GM12874 (cell line): ENCODE measurements at regions not wholly inside any gene's neighbourhood (a gene's known extent, or its start where the extent isn't known, plus 50 kb on each side); places are given as distances from the start of the nearest gene placed in this dataset.

Source experiments
- TF ChIP-seq, protein P1 (sequence below): IDR thresholded peaks from 2 replicates; pipeline ENCODE4 v1.5.1; 2011; ENCODE audit warnings: low read depth, mild to moderate bottlenecking, control low read depth, low read length, moderate library complexity; ENCODE audit not compliant: insufficient read depth

DNA sequence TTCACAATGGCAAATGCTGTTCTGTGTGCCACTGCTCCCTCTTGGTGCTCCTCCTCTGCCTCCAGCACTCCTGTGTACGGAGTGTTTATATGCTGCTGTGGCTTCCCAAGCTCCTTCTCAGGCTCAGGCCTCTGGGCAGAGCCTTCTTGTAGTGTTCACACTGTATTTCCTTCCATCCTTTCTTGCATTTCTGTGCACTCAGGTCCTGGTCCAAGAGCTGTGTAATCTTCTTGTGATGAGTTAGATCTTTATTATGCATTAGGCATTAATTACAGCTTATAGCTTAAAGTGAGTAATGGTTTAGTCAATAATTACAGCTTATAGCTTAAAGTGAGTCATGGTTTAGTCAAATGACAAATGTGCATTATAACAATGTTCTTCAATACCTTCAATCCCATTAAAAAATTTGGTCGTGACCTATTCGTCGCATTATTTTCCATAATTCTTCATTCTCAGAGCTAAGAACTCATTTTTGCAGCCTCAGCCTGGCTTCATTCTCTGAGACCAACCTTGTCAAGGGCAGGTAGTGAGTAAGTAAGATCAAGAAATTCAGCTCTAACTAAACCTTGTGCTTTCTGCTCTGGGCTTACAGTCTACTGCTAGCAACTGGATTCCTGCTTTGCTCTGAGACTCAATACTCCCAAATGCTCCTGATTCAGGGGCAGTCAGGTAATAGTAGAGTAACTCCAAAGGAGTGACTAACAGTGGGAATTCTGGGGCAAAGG lies 154.5 kb upstream of the SPAG17 start:
- TF ChIP-seq, protein P1, sequence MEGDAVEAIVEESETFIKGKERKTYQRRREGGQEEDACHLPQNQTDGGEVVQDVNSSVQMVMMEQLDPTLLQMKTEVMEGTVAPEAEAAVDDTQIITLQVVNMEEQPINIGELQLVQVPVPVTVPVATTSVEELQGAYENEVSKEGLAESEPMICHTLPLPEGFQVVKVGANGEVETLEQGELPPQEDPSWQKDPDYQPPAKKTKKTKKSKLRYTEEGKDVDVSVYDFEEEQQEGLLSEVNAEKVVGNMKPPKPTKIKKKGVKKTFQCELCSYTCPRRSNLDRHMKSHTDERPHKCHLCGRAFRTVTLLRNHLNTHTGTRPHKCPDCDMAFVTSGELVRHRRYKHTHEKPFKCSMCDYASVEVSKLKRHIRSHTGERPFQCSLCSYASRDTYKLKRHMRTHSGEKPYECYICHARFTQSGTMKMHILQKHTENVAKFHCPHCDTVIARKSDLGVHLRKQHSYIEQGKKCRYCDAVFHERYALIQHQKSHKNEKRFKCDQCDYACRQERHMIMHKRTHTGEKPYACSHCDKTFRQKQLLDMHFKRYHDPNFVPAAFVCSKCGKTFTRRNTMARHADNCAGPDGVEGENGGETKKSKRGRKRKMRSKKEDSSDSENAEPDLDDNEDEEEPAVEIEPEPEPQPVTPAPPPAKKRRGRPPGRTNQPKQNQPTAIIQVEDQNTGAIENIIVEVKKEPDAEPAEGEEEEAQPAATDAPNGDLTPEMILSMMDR = no peak

DNA sequence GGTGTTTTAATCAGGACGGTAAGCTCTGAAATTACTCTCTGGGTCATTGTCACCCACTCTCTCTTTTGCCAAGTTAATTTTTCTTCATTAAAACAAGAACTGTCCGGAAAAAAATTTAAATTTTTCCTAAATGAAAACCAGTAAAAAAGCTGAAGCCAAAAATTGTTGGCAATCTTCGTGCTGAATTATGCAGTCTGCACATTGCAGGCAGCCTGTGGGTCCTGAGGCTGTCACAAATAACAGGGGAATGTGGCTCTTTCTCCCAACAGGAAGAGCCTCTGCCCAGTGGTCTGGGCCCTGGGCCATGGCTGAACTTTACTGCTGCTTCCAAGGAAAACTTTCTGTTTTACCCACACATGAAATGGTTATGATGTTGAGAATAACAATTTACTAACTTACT lies 153.9 kb upstream of the SPAG17 start:
- TF ChIP-seq, protein P1 = no peak

GRCh38 chr1:118337346-118337745 lies 152.3 kb upstream of the SPAG17 start:
- TF ChIP-seq, protein P1 = no peak

DNA sequence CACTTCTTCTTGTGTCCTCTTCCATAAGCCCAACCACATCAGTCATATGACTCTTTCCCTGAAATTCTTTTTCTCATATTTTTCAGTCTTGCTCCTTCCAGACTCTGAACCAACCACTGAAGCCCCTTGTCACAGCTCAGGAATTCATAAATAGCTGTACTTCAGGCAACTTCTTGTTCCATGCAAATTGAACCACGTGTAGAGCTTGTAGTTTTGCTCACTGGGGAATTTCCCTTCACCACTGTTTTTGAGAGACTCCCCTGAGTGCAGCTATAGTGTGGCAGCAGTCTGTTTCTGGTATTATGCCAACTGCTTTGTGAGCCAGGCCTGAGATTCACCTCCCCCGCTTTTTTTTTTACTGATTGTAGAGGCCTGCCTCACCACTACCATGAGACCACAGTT lies 150.3 kb upstream of the SPAG17 start:
- TF ChIP-seq, protein P1 = no peak

DNA sequence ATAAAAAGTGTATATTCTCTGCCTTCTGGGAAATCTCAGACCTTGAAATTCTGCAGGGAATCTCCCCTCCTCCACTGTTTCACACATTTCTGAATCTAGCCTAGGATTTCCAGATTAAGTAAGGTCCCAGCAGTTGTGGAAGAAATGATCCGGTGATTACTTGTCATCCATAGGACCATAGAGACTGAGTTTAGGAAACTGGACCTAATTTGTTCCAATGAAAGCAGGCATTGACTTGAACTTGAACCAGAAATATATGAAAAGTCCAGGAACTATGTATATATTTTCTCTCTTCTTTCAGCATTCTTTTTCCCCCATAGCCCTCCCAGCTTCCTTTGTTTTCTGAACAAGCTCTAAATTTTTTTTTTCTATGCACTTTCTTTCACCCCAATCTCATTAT lies 149.5 kb upstream of the SPAG17 start:
- TF ChIP-seq, protein P1 = no peak

DNA sequence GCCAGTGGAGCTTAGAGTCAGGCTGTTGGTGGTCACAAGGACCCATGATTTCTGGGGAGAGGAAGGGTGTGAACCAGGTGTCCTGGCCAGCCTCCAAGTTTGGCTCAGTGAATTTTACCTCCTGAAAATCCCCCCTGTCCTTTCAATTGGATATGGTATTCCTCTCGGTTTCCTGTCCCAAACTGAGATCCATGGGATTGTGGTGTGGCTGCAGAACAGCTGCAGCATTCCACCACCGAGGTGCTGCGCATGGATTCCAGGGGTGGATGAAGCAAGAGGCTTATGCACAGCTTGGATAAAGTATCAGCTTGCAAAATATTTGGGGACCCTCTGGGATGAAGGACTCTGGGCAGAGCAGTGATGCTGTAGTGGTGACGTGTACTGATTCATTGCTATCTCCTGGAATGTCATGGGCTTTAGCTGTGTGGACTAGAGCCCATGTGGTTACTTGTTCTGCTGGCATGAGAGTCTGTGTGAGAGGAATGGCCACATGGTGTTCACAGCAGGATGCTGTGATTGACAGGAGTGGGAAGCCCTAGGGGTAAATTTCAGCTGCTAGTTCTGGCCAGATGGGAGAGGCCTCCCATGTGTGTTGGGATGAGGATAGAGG lies 148.7 kb upstream of the SPAG17 start:
- TF ChIP-seq, protein P1 = no peak

GRCh38 chr1:118326960-118327629 lies 142.1 kb upstream of the SPAG17 start:
- TF ChIP-seq, protein P1 = no peak
